SK-N-SH (cell line): ENCODE measurements at regions not wholly inside any gene's neighbourhood (a gene's known extent, or its start where the extent isn't known, plus 50 kb on each side); places are given as distances from the start of the nearest gene placed in this dataset.

ENCODE experiments used
- CTCF ChIA-PET: fragments of 300-600, 350-600 bp; formaldehyde crosslinking; extraction: SDS; loops from one replicate; lab custom pipeline; 2021; lab: Yijun Ruan, JAX
- POLR2A ChIA-PET: fragments of 350-600 bp; sonication (Branson Sonifier 250); formaldehyde crosslinking; extraction: SDS; loops from one replicate; lab custom pipeline; 2020; ENCODE audit warnings: antibody characterized with exemption, inconsistent platforms; lab: Yijun Ruan, JAX
- DNase-seq: peaks from one replicate; pipeline ENCODE4 v3.0.0; 2012
- H2AFZ ChIP-seq: fragments of 200-600 bp; sonication (generic); 2 replicates; pipeline ENCODE4 v1.8.1; 2016; ENCODE audit warnings: antibody characterized with exemption, mild to moderate bottlenecking, low read depth
- H3F3A ChIP-seq: fragments of 200-600 bp; sonication (generic); replicated peaks from 2 replicates; pipeline ENCODE3; 2016; ENCODE audit warnings: antibody characterized with exemption, mild to moderate bottlenecking; ENCODE audit not compliant: insufficient read depth
- H3K27ac ChIP-seq, 2 experiments: fragments of 200-500 bp in 1 of 2; fragments of 200-600 bp in 1 of 2; sonication (Bioruptor generic) in 1 of 2; sonication (generic), shearing (Covaris generic) in 1 of 2; 2 replicates each; pipeline versions ENCODE4 v1.5.1 to v1.6.1; 2014 to 2016; ENCODE audit warnings: low read depth in 2 of 2, inconsistent platforms in 1 of 2, low read length in 1 of 2, mild to moderate bottlenecking in 1 of 2, mixed read lengths in 1 of 2
- H3K27me3 ChIP-seq: fragments of 200-600 bp; sonication (generic), shearing (Covaris generic); 2 replicates; pipeline ENCODE4 v1.6.1; 2016; ENCODE audit warnings: mixed run types; ENCODE audit not compliant: insufficient read depth
- H3K36me3 ChIP-seq, 2 experiments: fragments of 200-500 bp in 1 of 2; fragments of 200-600 bp in 1 of 2; sonication (Bioruptor generic) in 1 of 2; sonication (generic) in 1 of 2; replicated peaks in 1 of 2; 2 replicates each; pipeline versions ENCODE3 to v1.5.1; 2014 to 2016; ENCODE audit warnings: low read length in 1 of 2, mild to moderate bottlenecking in 1 of 2; ENCODE audit not compliant: insufficient read depth in 2 of 2, control insufficient read depth in 1 of 2
- H3K4me1 ChIP-seq, 2 experiments: fragments of 200-500 bp in 1 of 2; fragments of 200-600 bp in 1 of 2; sonication (Bioruptor generic) in 1 of 2; sonication (generic), shearing (Covaris generic) in 1 of 2; 2 replicates each; pipeline versions ENCODE4 v1.5.1 to v1.6.1; 2014 to 2016; ENCODE audit warnings: low read depth in 1 of 2, low read length in 1 of 2, mixed run types in 1 of 2; ENCODE audit not compliant: insufficient read depth in 2 of 2, control insufficient read depth in 1 of 2
- H3K4me2 ChIP-seq: fragments of 200-600 bp; sonication (generic), shearing (Covaris generic); 2 replicates; pipeline ENCODE4 v1.6.1; 2017; ENCODE audit warnings: mixed run types
- H3K4me3 ChIP-seq, 2 experiments: fragments of 200-500 bp in 1 of 2; fragments of 200-600 bp in 1 of 2; sonication (Bioruptor generic) in 1 of 2; sonication (generic), shearing (Covaris generic) in 1 of 2; 2 replicates each; pipeline versions ENCODE4 v1.5.1 to v1.8.1; 2014 to 2016; ENCODE audit warnings: low read depth in 2 of 2, inconsistent platforms in 1 of 2, low read length in 1 of 2, mild to moderate bottlenecking in 1 of 2, mixed read lengths in 1 of 2, moderate library complexity in 1 of 2
- H3K79me2 ChIP-seq: fragments of 200-600 bp; sonication (generic); 2 replicates; pipeline ENCODE4 v1.8.1; 2017; ENCODE audit warnings: mild to moderate bottlenecking; ENCODE audit not compliant: insufficient read depth
- H3K9ac ChIP-seq: fragments of 200-600 bp; sonication (generic); 2 replicates; pipeline ENCODE4 v1.6.1; 2017; ENCODE audit warnings: mixed run types
- H3K9me2 ChIP-seq: fragments of 200-600 bp; sonication (generic); 2 replicates; pipeline ENCODE4 v1.6.1; 2017; ENCODE audit warnings: mixed run types
- H3K9me3 ChIP-seq: fragments of 200-600 bp; sonication (generic); 2 replicates; pipeline ENCODE4 v1.6.1; 2017; ENCODE audit warnings: mixed run types, mild to moderate bottlenecking, moderate library complexity
- H4K20me1 ChIP-seq: fragments of 200-600 bp; sonication (generic); 2 replicates; pipeline ENCODE4 v1.6.1; 2017; ENCODE audit warnings: mild to moderate bottlenecking, mixed run types; ENCODE audit not compliant: insufficient read depth
- CHD2 ChIP-seq: fragments of 150-350 bp; IDR thresholded peaks from 2 replicates; pipeline ENCODE4 v1.6.1; 2018; ENCODE audit warnings: low read length; ENCODE audit not compliant: partially characterized antibody
- EP300 ChIP-seq, 2 experiments: IDR thresholded peaks; 2 replicates each; pipeline versions ENCODE4 v1.4.0 to v1.6.1; 2012; ENCODE audit warnings: borderline replicate concordance in 1 of 2, low read depth in 1 of 2, low read length in 1 of 2
- EZH2phosphoT487 ChIP-seq: fragments of 200-600 bp; sonication (generic); IDR thresholded peaks from 2 replicates; pipeline ENCODE4 v1.6.1; 2017; ENCODE audit warnings: low read depth, mixed run types, mild to moderate bottlenecking, antibody characterized with exemption, moderate library complexity, borderline replicate concordance
- FOSL2 ChIP-seq: IDR thresholded peaks from 2 replicates; pipeline ENCODE4 v1.4.0; 2012; ENCODE audit warnings: low read depth, mild to moderate bottlenecking, moderate library complexity, borderline replicate concordance
- FOXJ3 ChIP-seq: sonication (generic); formaldehyde crosslinking; IDR thresholded peaks from 2 replicates; pipeline ENCODE4 v1.5.1; 2020; ENCODE audit warnings: mild to moderate bottlenecking, missing genetic modification reagents
- FOXM1 ChIP-seq: IDR thresholded peaks from 2 replicates; pipeline ENCODE4 v1.4.0; 2012; ENCODE audit warnings: low read depth, mild to moderate bottlenecking
- GATA2 ChIP-seq: sonication (generic); formaldehyde crosslinking; IDR thresholded peaks from 2 replicates; pipeline ENCODE4 v1.5.0; 2020; ENCODE audit warnings: mild to moderate bottlenecking, missing genetic modification reagents
- IRF3 ChIP-seq: fragments of 150-350 bp; IDR thresholded peaks from 2 replicates; pipeline ENCODE4 v1.6.1; 2016; ENCODE audit warnings: mild to moderate bottlenecking, low read depth, low read length
- MAX ChIP-seq: IDR thresholded peaks from 2 replicates; pipeline ENCODE4 v1.4.0; 2012; ENCODE audit warnings: low read depth
- MXI1 ChIP-seq: IDR thresholded peaks from 2 replicates; pipeline ENCODE4 v1.6.1; 2012; ENCODE audit warnings: mild to moderate bottlenecking, low read depth, low read length, improper control_type of control experiment
- NFIC ChIP-seq: IDR thresholded peaks from 2 replicates; pipeline ENCODE4 v1.4.0; 2012; ENCODE audit warnings: borderline replicate concordance
- PBX3 ChIP-seq: IDR thresholded peaks from 2 replicates; pipeline ENCODE4; 2012
- RAD21 ChIP-seq: IDR thresholded peaks from 2 replicates; pipeline ENCODE4 v1.6.1; 2012; ENCODE audit warnings: mild to moderate bottlenecking, low read length
- REST ChIP-seq: IDR thresholded peaks from 2 replicates; pipeline ENCODE4 v1.6.1; 2012; ENCODE audit warnings: mild to moderate bottlenecking, low read depth, low read length, moderate library complexity
- RFX5 ChIP-seq: IDR thresholded peaks from 2 replicates; pipeline ENCODE4 v1.6.1; 2012; ENCODE audit warnings: mild to moderate bottlenecking, improper control_type of control experiment, low read length
- SIN3A ChIP-seq: IDR thresholded peaks from 2 replicates; pipeline ENCODE4 v1.6.1; 2012; ENCODE audit warnings: low read depth, mild to moderate bottlenecking, low read length, moderate library complexity, borderline replicate concordance
- TAF1 ChIP-seq: IDR thresholded peaks from 2 replicates; pipeline ENCODE4 v1.6.1; 2012; ENCODE audit warnings: low read depth, mild to moderate bottlenecking, low read length, moderate library complexity, borderline replicate concordance
- TEAD4 ChIP-seq: IDR thresholded peaks from 2 replicates; pipeline ENCODE4 v1.4.0; 2012; ENCODE audit warnings: mild to moderate bottlenecking, borderline replicate concordance; ENCODE audit not compliant: insufficient read depth
- USF2 ChIP-seq: fragments of 150-350 bp; IDR thresholded peaks from 2 replicates; pipeline ENCODE4 v1.6.1; 2017; ENCODE audit warnings: antibody characterized with exemption, low read length, low read depth, borderline replicate concordance
- ZBTB33 ChIP-seq: IDR thresholded peaks from 2 replicates; pipeline ENCODE4 v1.4.0; 2012; ENCODE audit warnings: low read depth, borderline replicate concordance
- WGBS: methylation state at CpG from one replicate; pipeline ENCODE4 v1.1.6; 2017; ENCODE audit warnings: low lambda C conversion rate; 5-methylcytosine and 5-hydroxymethylcytosine counted together

GRCh38 chr4:170803492-170803891 is 713.7 kb upstream of the AADAT start (continued):
- TF ChIP-seq REST: no peak
- TF ChIP-seq SIN3A: no peak
- no peak for TF ChIP-seq FOSL2
- no peak for TF ChIP-seq EZH2phosphoT487
- TF ChIP-seq GATA2 (CRISPR knock-in tag): no peak
- TF ChIP-seq RFX5: no peak
- no peak for TF ChIP-seq NFIC
- no peak for TF ChIP-seq MXI1
- no peak for TF ChIP-seq IRF3
- TF ChIP-seq MAX: no peak
- TF ChIP-seq TAF1: no peak
- no peak for TF ChIP-seq FOXJ3

GRCh38 chr4:170801771-170802170 is 712.0 kb upstream of the AADAT start:
- H3K4me2 ChIP-seq: no peak overlapping the region
- no peaks in the 10 kb centered on the region for H3K27me3 ChIP-seq
- H3K79me2 ChIP-seq: no peaks in the 10 kb centered on the region
- no peak overlapping the region for H3K4me3 ChIP-seq
- no peak overlapping the region for H3K27ac ChIP-seq
- H3F3A ChIP-seq: no peaks in the 10 kb centered on the region
- H3K9me3 ChIP-seq: no peaks in the 10 kb centered on the region; the same call in 1 of the 2 replicates
- CTCF ChIA-PET: interaction anchor here (0.8 to 1.0 kb wide), 2 partner anchors 9 to 213 kb away, joined by 3 read pairs; no protein-coding TSS in a partner anchor
- POLR2A ChIA-PET: no interaction called here
- no peak overlapping the region for H3K9ac ChIP-seq
- 37% methylated on average over 3 of the region's 3 CpGs for whole genome bisulfite sequencing
- no peaks in the 10 kb centered on the region for H3K36me3 ChIP-seq
- no peaks in the 10 kb centered on the region for H4K20me1 ChIP-seq
- DNase-seq: no peak
- no peaks in the 10 kb centered on the region for H3K9me2 ChIP-seq
- no peaks in the 10 kb centered on the region for H3K4me1 ChIP-seq
- H2AFZ ChIP-seq: no peak overlapping the region
- no peak for TF ChIP-seq MAX
- TF ChIP-seq CHD2: no peak
- no peak for TF ChIP-seq IRF3
- TF ChIP-seq FOXM1: no peak
- TF ChIP-seq USF2: no peak
- no peak for TF ChIP-seq TEAD4
- TF ChIP-seq FOXJ3: no peak
- TF ChIP-seq RAD21: no peak
- no peak for TF ChIP-seq PBX3
- TF ChIP-seq ZBTB33: no peak
- TF ChIP-seq SIN3A: no peak
- TF ChIP-seq EP300 (IDR thresholded peaks at IDR 0.05; ENCODE audit: borderline replicate concordance in 1 of 2, low read depth in 1 of 2, low read length in 1 of 2): no peak
- no peak for TF ChIP-seq TAF1
